ENCODE measurements at regions not wholly inside any gene's neighbourhood (a gene's known extent, or its start where the extent isn't known, plus 50 kb on each side); places are given as distances from the start of the nearest gene placed in this dataset.

DNA sequence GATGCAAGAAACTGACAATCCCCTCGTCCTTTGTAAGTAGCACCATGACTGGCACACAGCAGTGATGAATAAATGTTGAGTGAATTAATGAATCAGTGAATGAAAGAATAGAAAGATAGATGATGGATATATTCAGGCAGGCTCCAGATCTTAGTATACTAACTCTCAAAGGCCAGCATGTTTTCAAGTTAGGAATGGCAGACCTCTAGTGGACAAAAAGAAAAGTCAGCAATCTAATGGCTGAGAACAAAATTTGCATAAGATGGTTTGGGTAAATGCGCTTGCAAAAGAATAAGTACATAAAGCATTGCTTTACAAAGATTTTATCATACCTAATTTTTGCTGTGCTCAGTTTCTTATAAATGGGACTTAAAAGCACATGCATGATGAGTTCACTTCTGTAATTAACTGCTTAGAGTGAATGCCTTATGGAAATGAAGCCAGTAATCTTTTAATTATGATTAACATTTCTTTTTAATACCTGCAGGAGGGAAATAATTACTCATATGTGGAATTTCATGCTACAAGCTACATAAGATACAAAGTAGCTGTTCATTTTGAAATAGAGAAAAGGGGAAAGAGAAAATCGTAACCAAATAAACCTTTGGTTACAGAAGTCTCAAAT lies 126.9 kb upstream of the GPRIN3 start:
- Histone ChIP-seq H3K4me3 (ENCODE audit: low read depth, low read length) (no peak overlapping the region), H3K27me3 (ENCODE audit: insufficient read depth, low read length) (peaks cover 13% of the 10 kb centered on the region; the same call in 1 of the 2 replicates), H3K79me2 (ENCODE audit: control insufficient read depth, insufficient read depth, low read length, unreplicated experiment) (no peaks in the 10 kb centered on the region), H3K4me1 (ENCODE audit: control insufficient read depth, insufficient read depth, low read length, unreplicated experiment) (no peaks in the 10 kb centered on the region), H2AFZ (ENCODE audit: low read length, unreplicated experiment) (no peak overlapping the region), H3K27ac (ENCODE audit: low read depth, low read length) (no peak overlapping the region), H3K36me3 (ENCODE audit: insufficient read depth, low read length) (no peaks in the 10 kb centered on the region)

DNA sequence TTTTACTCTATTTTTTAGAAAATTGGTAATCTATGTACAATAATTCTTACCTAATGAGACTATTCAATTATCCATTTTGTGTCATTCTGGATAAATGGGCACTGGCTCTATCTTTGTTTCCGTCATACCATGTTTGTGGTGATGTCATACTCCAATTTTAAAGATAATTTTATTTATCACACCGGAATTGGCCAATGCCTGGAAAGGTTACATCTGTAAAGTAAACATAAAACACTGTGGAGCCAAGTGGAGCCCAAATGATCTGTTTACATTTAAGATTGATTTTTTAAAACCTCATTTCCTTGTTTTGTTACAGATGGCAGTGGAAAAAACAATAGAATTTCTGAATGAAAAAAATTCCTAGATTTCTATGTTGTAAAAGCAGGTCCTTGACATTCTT lies 120.2 kb upstream of the GPRIN3 start:
- Histone ChIP-seq H3K27me3 (ENCODE audit: insufficient read depth, low read length) (peaks cover 22% of the 10 kb centered on the region), H3K27ac (ENCODE audit: low read depth, low read length) (no peak overlapping the region), H3K4me3 (ENCODE audit: low read depth, low read length) (no peak overlapping the region)

DNA sequence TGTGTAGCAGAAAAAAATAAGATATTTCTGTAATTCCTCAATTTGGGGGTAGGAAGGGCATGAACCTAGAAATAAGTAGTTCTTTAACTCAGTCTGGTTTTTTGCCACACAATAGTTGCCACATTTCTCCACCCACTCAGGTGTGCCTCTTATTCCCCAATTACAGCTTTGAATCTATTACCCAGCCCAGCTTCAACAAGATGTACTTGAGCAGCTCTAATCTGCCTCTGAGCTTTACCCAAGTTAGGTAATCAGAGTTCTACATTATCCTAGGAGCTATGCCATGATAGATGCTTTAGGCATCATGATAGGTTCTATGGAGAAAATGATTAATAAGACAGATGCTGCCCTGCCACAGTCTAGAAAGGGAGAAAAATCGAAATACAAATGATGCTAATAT lies 117.4 kb upstream of the GPRIN3 start:
- no peaks in the 10 kb centered on the region for H3K79me2 ChIP-seq (ENCODE audit: control insufficient read depth, insufficient read depth, low read length, unreplicated experiment)
- H3K4me1 ChIP-seq (ENCODE audit: control insufficient read depth, insufficient read depth, low read length, unreplicated experiment), result no peaks in the 10 kb centered on the region
- no peaks in the 10 kb centered on the region for H3K36me3 ChIP-seq (ENCODE audit: insufficient read depth, low read length)
- no peak overlapping the region for H3K4me3 ChIP-seq (ENCODE audit: low read depth, low read length)
- H2AFZ ChIP-seq (ENCODE audit: low read length, unreplicated experiment), result no peak overlapping the region
- H3K27ac ChIP-seq (ENCODE audit: low read depth, low read length), result no peak overlapping the region
- H3K27me3 ChIP-seq (ENCODE audit: insufficient read depth, low read length), result peaks cover 14% of the 10 kb centered on the region

More for the DNA sequence above, 120.2 kb upstream of the GPRIN3 start:
- Histone ChIP-seq H3K4me1 (ENCODE audit: control insufficient read depth, insufficient read depth, low read length, unreplicated experiment) (no peaks in the 10 kb centered on the region), H2AFZ (ENCODE audit: low read length, unreplicated experiment) (no peak overlapping the region), H3K36me3 (ENCODE audit: insufficient read depth, low read length) (no peaks in the 10 kb centered on the region), H3K79me2 (ENCODE audit: control insufficient read depth, insufficient read depth, low read length, unreplicated experiment) (no peaks in the 10 kb centered on the region)

DNA sequence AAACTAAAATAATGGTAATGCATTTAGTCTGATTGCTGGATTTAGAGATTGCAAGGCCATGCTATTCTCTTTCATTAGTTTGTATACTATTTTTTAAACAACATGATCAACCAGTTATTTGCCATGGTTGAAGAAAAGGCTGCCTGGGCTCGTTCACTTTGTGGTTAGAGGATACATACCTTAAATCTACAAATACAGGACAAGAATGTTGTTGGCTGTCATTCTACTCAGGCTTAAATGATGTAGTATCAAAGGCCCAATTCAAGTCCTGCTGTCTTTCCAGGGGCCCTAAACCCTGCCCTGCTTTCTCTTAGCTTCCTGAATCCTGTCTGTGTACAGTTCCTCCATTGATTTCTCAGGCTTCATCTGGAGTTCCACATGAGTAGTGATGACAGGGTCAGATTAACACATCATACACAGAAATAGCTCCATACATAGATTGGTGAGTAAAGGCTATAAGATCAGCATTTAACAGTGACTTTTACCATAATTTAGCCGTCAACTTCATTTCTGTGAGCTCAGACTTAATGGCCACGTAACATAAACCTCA lies 114.9 kb upstream of the GPRIN3 start:
- H3K27me3 ChIP-seq (ENCODE audit: insufficient read depth, low read length), result peaks cover 9% of the 10 kb centered on the region
- H3K4me1 ChIP-seq (ENCODE audit: control insufficient read depth, insufficient read depth, low read length, unreplicated experiment), result no peaks in the 10 kb centered on the region
- H2AFZ ChIP-seq (ENCODE audit: low read length, unreplicated experiment), result no peak overlapping the region
- no peak overlapping the region for H3K4me3 ChIP-seq (ENCODE audit: low read depth, low read length)
- no peaks in the 10 kb centered on the region for H3K36me3 ChIP-seq (ENCODE audit: insufficient read depth, low read length)
- no peaks in the 10 kb centered on the region for H3K79me2 ChIP-seq (ENCODE audit: control insufficient read depth, insufficient read depth, low read length, unreplicated experiment)
- H3K27ac ChIP-seq (ENCODE audit: low read depth, low read length), result no peak overlapping the region

GRCh38 chr4:89420507-89420906 lies 112.9 kb upstream of the GPRIN3 start:
- H3K36me3 ChIP-seq (ENCODE audit: insufficient read depth, low read length), result no peaks in the 10 kb centered on the region
- no peaks in the 10 kb centered on the region for H3K4me1 ChIP-seq (ENCODE audit: control insufficient read depth, insufficient read depth, low read length, unreplicated experiment)
- no peaks in the 10 kb centered on the region for H3K79me2 ChIP-seq (ENCODE audit: control insufficient read depth, insufficient read depth, low read length, unreplicated experiment)

DNA sequence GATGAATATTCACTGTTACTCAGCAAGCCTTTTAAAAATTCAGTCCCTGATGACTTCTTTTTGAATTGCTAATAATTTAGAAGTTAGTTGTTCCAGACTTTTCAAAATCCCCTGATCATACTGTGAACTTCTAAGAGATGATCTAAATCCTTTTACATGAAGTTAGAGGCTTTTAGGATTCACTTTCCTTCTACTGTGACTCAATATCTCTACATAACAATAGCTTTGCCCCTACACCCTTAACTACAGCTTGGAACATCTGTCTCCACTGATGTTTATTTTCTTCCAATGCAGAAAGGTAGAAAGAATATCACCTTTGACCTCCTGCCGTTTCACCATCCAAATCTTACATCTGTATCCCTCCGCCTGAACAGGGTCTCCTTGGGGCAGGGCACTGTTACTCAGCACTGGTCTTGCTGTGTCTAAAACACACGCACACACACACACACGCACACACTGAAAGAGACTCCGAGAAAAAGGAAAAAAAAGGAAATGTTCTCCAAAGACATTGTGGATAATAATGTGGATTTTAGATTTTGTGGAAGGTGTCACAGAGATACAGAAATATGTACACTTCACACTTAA lies 111.6 kb upstream of the GPRIN3 start:
- Histone ChIP-seq H3K27ac (ENCODE audit: low read depth, low read length) (no peak overlapping the region), H3K79me2 (ENCODE audit: control insufficient read depth, insufficient read depth, low read length, unreplicated experiment) (no peaks in the 10 kb centered on the region), H3K36me3 (ENCODE audit: insufficient read depth, low read length) (no peaks in the 10 kb centered on the region), H3K4me1 (ENCODE audit: control insufficient read depth, insufficient read depth, low read length, unreplicated experiment) (no peaks in the 10 kb centered on the region), H3K27me3 (ENCODE audit: insufficient read depth, low read length) (no peaks in the 10 kb centered on the region), H2AFZ (ENCODE audit: low read length, unreplicated experiment) (no peak overlapping the region), H3K4me3 (ENCODE audit: low read depth, low read length) (no peak overlapping the region)

More at GRCh38 chr4:89420507-89420906, 112.9 kb upstream of the GPRIN3 start:
- Histone ChIP-seq H3K4me3 (ENCODE audit: low read depth, low read length) (no peak overlapping the region), H3K27me3 (ENCODE audit: insufficient read depth, low read length) (0 out of 2 replicates have a peak, but pooled peaks cover 1% of the 10 kb centered on the region), H3K27ac (ENCODE audit: low read depth, low read length) (no peak overlapping the region), H2AFZ (ENCODE audit: low read length, unreplicated experiment) (no peak overlapping the region)

DNA sequence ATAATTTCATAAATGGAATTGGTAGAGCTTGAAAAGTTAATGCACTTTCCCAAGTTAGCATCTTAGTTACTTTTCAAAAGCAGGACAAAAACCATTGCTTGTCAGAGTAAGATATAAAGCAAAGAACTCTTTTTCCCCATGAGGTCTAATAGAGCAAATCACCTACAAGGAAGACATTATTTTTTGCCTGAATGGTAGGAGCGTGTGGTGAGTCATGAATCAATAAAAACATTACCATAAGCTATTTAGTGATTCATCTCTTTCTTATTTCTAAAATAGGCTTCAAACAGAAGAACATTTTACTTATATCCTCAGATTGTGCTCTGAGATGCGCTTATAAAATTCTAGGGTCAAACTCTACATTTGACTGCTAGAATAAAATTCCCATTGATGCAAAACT lies 109.4 kb upstream of the GPRIN3 start:
- H3K79me2 ChIP-seq (ENCODE audit: control insufficient read depth, insufficient read depth, low read length, unreplicated experiment), result no peaks in the 10 kb centered on the region
- H3K27ac ChIP-seq (ENCODE audit: low read depth, low read length), result no peak overlapping the region
- H3K27me3 ChIP-seq (ENCODE audit: insufficient read depth, low read length), result no peaks in the 10 kb centered on the region
- no peaks in the 10 kb centered on the region for H3K4me1 ChIP-seq (ENCODE audit: control insufficient read depth, insufficient read depth, low read length, unreplicated experiment)
- no peaks in the 10 kb centered on the region for H3K36me3 ChIP-seq (ENCODE audit: insufficient read depth, low read length)
- no peak overlapping the region for H2AFZ ChIP-seq (ENCODE audit: low read length, unreplicated experiment)
- no peak overlapping the region for H3K4me3 ChIP-seq (ENCODE audit: low read depth, low read length)

DNA sequence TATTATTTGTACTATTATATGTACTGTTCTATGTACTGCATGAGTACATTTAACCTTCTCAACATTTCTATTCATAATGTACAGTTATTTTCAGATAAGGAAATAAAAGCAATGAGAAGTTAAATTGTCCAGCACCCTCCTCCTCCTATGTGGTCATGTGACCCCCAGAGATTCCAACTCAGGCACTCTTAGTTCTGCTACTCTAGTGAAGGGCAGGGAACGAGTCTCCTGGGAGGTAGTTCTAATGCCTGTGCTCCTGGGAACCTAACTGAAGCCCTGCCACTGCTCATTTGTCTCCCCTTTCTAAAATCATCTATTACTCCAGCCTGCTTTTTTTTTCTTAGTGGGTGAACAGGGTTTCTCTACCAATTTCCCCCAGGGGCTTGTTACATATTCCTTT lies 105.9 kb upstream of the GPRIN3 start:
- Histone ChIP-seq H3K27ac (ENCODE audit: low read depth, low read length) (no peak overlapping the region), H2AFZ (ENCODE audit: low read length, unreplicated experiment) (no peak overlapping the region), H3K4me3 (ENCODE audit: low read depth, low read length) (no peak overlapping the region), H3K36me3 (ENCODE audit: insufficient read depth, low read length) (no peaks in the 10 kb centered on the region), H3K4me1 (ENCODE audit: control insufficient read depth, insufficient read depth, low read length, unreplicated experiment) (no peaks in the 10 kb centered on the region), H3K27me3 (ENCODE audit: insufficient read depth, low read length) (no peaks in the 10 kb centered on the region), H3K79me2 (ENCODE audit: control insufficient read depth, insufficient read depth, low read length, unreplicated experiment) (no peaks in the 10 kb centered on the region)

- H3K27ac ChIP-seq (ENCODE audit: low read depth, low read length), result no peak overlapping the region
- H3K4me3 ChIP-seq (ENCODE audit: low read depth, low read length), result no peak overlapping the region
- no peak overlapping the region for H2AFZ ChIP-seq (ENCODE audit: low read length, unreplicated experiment)
These were observed 104.1 kb upstream of the GPRIN3 start for GRCh38 chr4:89411539-89412309.

GRCh38 chr4:89410687-89411086 lies 103.1 kb upstream of the GPRIN3 start:
- no peaks in the 10 kb centered on the region for H3K79me2 ChIP-seq (ENCODE audit: control insufficient read depth, insufficient read depth, low read length, unreplicated experiment)
- H3K27me3 ChIP-seq (ENCODE audit: insufficient read depth, low read length), result no peaks in the 10 kb centered on the region
- H3K36me3 ChIP-seq (ENCODE audit: insufficient read depth, low read length), result no peaks in the 10 kb centered on the region
- H3K4me1 ChIP-seq (ENCODE audit: control insufficient read depth, insufficient read depth, low read length, unreplicated experiment), result no peaks in the 10 kb centered on the region
- H3K4me3 ChIP-seq (ENCODE audit: low read depth, low read length), result no peak overlapping the region
- H3K27ac ChIP-seq (ENCODE audit: low read depth, low read length), result no peak overlapping the region
- no peak overlapping the region for H2AFZ ChIP-seq (ENCODE audit: low read length, unreplicated experiment)

More at GRCh38 chr4:89411539-89412309, 104.1 kb upstream of the GPRIN3 start:
- no peaks in the 10 kb centered on the region for H3K27me3 ChIP-seq (ENCODE audit: insufficient read depth, low read length)
- no peaks in the 10 kb centered on the region for H3K79me2 ChIP-seq (ENCODE audit: control insufficient read depth, insufficient read depth, low read length, unreplicated experiment)
- H3K4me1 ChIP-seq (ENCODE audit: control insufficient read depth, insufficient read depth, low read length, unreplicated experiment), result no peaks in the 10 kb centered on the region
- H3K36me3 ChIP-seq (ENCODE audit: insufficient read depth, low read length), result no peaks in the 10 kb centered on the region

All from ACC112 (cell line).